ENCODE measurements at regions not wholly inside any gene's neighbourhood (a gene's known extent, or its start where the extent isn't known, plus 50 kb on each side); places are given as distances from the start of the nearest gene placed in this dataset.

DNA sequence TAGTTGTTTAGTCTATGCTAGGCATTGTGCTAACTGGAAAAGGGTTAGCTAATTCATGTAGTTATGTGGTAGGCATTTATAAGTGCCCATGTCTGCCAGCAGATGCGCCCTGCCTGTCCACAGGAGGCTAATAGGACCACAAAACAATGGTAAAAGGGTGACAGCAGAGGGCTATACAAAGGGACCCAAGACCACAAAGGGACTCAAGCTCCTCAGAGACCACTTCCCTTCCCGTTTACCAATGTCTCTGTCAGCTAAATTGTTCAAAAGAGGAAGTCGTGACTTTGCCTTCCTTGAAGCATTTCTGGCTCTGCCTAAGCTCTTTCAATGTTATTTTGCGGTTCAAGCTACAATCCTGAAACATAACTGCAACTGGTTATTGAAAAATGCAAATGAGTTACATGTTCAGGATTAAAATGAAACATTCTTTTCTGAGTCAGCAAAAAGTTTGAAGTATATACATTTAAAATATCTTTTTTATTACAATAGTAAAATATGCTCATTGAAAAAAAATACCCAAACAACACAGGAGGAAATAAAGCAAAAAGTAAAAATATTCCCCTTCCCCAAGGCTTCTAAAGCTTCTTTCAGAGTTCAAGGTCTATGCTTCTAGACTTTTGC, 149.2 kb downstream of the MAF start:
- TF ChIP-seq, protein P1, sequence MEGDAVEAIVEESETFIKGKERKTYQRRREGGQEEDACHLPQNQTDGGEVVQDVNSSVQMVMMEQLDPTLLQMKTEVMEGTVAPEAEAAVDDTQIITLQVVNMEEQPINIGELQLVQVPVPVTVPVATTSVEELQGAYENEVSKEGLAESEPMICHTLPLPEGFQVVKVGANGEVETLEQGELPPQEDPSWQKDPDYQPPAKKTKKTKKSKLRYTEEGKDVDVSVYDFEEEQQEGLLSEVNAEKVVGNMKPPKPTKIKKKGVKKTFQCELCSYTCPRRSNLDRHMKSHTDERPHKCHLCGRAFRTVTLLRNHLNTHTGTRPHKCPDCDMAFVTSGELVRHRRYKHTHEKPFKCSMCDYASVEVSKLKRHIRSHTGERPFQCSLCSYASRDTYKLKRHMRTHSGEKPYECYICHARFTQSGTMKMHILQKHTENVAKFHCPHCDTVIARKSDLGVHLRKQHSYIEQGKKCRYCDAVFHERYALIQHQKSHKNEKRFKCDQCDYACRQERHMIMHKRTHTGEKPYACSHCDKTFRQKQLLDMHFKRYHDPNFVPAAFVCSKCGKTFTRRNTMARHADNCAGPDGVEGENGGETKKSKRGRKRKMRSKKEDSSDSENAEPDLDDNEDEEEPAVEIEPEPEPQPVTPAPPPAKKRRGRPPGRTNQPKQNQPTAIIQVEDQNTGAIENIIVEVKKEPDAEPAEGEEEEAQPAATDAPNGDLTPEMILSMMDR (IDR thresholded peaks at IDR 0.05; ENCODE audit: poor library complexity, severe bottlenecking) = no peak
- TF ChIP-seq EP300 (conservative IDR thresholded peaks at IDR 0.05; ENCODE audit: poor library complexity, severe bottlenecking) (no peak), POLR2AphosphoS5 (IDR thresholded peaks at IDR 0.05) (no peak), TAF1 (IDR thresholded peaks at IDR 0.05; ENCODE audit: low read depth) (no peak), EZH2 (IDR thresholded peaks at IDR 0.05; ENCODE audit: borderline replicate concordance, insufficient read depth, low read length, poor library complexity, severe bottlenecking) (no peak), RAD21 (conservative IDR thresholded peaks at IDR 0.05) (no peak)

Measured in neural cell (in vitro differentiated cells).